ENCODE measurements at regions not wholly inside any gene's neighbourhood (a gene's known extent, or its start where the extent isn't known, plus 50 kb on each side); places are given as distances from the start of the nearest gene placed in this dataset.

GRCh38 chr5:152676196-152676595 is 271.1 kb upstream of the NMUR2 start:
- FAIRE-seq: no peak
- DNase-seq (ENCODE audit: low read depth in 1 of 2, low spot score in 1 of 2): no peak
- Histone ChIP-seq H3K27ac (no peak overlapping the region), H3K4me2 (no peak overlapping the region), H3K4me1 (no peaks in the 10 kb centered on the region), H3K4me3 (no peak overlapping the region), H3K9me3 (no peaks in the 10 kb centered on the region)
- no peak for ATAC-seq
- CTCF ChIA-PET: no interaction called here
- POLR2A ChIA-PET: no interaction called here
- WGBS (ENCODE audit: missing lambda C conversion rate): under 1% methylated on average over 5 of the region's 5 CpGs
- TF ChIP-seq MAZ (IDR thresholded peaks at IDR 0.05; ENCODE audit: borderline replicate concordance, low read depth, low read length) (no peak), JUN (IDR thresholded peaks at IDR 0.05) (no peak), PHF8 (IDR thresholded peaks at IDR 0.05; ENCODE audit: borderline replicate concordance, low read depth) (no peak), HES2 (IDR thresholded peaks at IDR 0.05) (no peak), SMC3 (IDR thresholded peaks at IDR 0.05) (no peak), JUNB (IDR thresholded peaks at IDR 0.05) (no peak)
- TF ChIP-seq, protein P1, sequence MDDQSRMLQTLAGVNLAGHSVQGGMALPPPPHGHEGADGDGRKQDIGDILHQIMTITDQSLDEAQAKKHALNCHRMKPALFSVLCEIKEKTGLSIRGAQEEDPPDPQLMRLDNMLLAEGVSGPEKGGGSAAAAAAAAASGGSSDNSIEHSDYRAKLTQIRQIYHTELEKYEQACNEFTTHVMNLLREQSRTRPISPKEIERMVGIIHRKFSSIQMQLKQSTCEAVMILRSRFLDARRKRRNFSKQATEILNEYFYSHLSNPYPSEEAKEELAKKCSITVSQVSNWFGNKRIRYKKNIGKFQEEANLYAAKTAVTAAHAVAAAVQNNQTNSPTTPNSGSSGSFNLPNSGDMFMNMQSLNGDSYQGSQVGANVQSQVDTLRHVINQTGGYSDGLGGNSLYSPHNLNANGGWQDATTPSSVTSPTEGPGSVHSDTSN (IDR thresholded peaks at IDR 0.05): no peak
- TF ChIP-seq, protein P2, sequence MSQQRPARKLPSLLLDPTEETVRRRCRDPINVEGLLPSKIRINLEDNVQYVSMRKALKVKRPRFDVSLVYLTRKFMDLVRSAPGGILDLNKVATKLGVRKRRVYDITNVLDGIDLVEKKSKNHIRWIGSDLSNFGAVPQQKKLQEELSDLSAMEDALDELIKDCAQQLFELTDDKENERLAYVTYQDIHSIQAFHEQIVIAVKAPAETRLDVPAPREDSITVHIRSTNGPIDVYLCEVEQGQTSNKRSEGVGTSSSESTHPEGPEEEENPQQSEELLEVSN (IDR thresholded peaks at IDR 0.05; ENCODE audit: borderline replicate concordance, low read depth): no peak
- TF ChIP-seq, protein P3, sequence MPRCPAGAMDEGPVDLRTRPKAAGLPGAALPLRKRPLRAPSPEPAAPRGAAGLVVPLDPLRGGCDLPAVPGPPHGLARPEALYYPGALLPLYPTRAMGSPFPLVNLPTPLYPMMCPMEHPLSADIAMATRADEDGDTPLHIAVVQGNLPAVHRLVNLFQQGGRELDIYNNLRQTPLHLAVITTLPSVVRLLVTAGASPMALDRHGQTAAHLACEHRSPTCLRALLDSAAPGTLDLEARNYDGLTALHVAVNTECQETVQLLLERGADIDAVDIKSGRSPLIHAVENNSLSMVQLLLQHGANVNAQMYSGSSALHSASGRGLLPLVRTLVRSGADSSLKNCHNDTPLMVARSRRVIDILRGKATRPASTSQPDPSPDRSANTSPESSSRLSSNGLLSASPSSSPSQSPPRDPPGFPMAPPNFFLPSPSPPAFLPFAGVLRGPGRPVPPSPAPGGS (IDR thresholded peaks at IDR 0.05): no peak

DNA sequence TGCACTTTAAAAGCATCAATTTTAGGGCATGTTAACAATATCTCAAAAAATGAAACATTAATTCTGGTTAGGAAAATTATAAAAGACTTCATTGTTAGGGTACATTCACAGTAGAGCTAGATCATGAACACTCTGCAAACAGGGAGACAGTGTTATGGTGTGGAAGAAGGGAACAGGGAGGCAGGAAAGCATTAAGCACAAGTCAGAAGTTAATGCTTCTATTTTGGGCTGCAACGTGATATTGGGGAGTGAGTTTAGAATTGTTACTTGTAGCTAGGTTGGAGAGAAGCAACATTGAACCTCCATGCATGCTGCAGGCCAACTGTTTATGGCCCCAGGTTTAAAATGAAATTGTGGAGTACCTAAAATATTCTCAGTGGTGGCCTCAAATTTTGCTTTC is 278.1 kb upstream of the NMUR2 start:
- ChIA-PET CTCF (no interaction called here), POLR2A (no interaction called here)
- ATAC-seq (no peak), DNase-seq (ENCODE audit: low read depth in 1 of 2, low spot score in 1 of 2) (no peak), FAIRE-seq (no peak)
- Histone ChIP-seq H3K9me3 (0 out of 3 replicates have a peak, but pooled peaks cover 4% of the 10 kb centered on the region), H3K4me1 (no peaks in the 10 kb centered on the region), H3K4me3 (no peak overlapping the region), H3K27ac (no peak overlapping the region), H3K4me2 (no peak overlapping the region)
- TF ChIP-seq FOSB (CRISPR knock-in tag; IDR thresholded peaks at IDR 0.05): no peak
- no peak for TF ChIP-seq FOXS1 (CRISPR knock-in tag; IDR thresholded peaks at IDR 0.05)
- TF ChIP-seq ZFP36 (IDR thresholded peaks at IDR 0.05; ENCODE audit: borderline replicate concordance, partially characterized antibody): no peak
- TF ChIP-seq HES2 (IDR thresholded peaks at IDR 0.05): no peak
- TF ChIP-seq JUN (IDR thresholded peaks at IDR 0.05): no peak
- TF ChIP-seq FOSL2 (IDR thresholded peaks at IDR 0.05): no peak
- no peak for TF ChIP-seq FOSL2 (CRISPR knock-in tag; IDR thresholded peaks at IDR 0.05)
- no peak for TF ChIP-seq SMC3 (IDR thresholded peaks at IDR 0.05)
- TF ChIP-seq, protein P4, sequence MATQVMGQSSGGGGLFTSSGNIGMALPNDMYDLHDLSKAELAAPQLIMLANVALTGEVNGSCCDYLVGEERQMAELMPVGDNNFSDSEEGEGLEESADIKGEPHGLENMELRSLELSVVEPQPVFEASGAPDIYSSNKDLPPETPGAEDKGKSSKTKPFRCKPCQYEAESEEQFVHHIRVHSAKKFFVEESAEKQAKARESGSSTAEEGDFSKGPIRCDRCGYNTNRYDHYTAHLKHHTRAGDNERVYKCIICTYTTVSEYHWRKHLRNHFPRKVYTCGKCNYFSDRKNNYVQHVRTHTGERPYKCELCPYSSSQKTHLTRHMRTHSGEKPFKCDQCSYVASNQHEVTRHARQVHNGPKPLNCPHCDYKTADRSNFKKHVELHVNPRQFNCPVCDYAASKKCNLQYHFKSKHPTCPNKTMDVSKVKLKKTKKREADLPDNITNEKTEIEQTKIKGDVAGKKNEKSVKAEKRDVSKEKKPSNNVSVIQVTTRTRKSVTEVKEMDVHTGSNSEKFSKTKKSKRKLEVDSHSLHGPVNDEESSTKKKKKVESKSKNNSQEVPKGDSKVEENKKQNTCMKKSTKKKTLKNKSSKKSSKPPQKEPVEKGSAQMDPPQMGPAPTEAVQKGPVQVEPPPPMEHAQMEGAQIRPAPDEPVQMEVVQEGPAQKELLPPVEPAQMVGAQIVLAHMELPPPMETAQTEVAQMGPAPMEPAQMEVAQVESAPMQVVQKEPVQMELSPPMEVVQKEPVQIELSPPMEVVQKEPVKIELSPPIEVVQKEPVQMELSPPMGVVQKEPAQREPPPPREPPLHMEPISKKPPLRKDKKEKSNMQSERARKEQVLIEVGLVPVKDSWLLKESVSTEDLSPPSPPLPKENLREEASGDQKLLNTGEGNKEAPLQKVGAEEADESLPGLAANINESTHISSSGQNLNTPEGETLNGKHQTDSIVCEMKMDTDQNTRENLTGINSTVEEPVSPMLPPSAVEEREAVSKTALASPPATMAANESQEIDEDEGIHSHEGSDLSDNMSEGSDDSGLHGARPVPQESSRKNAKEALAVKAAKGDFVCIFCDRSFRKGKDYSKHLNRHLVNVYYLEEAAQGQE (IDR thresholded peaks at IDR 0.05): no peak
- TF ChIP-seq KDM5A (IDR thresholded peaks at IDR 0.05): no peak
- no peak for TF ChIP-seq CHD2 (IDR thresholded peaks at IDR 0.05; ENCODE audit: low read length, partially characterized antibody)
- no peak for TF ChIP-seq JUNB (IDR thresholded peaks at IDR 0.05)
- no peak for TF ChIP-seq NR3C1 (IDR thresholded peaks at IDR 0.05)
- TF ChIP-seq, protein P2 (IDR thresholded peaks at IDR 0.05; ENCODE audit: borderline replicate concordance, low read depth): no peak
- no peak for TF ChIP-seq HOXB13 (CRISPR knock-in tag; IDR thresholded peaks at IDR 0.05; ENCODE audit: low read depth)
- no peak for TF ChIP-seq CTCF (IDR thresholded peaks at IDR 0.05)
- WGBS (ENCODE audit: missing lambda C conversion rate): 0% methylated on average over 1 of the region's 1 CpG
